ENCODE measurements at regions not wholly inside any gene's neighbourhood (a gene's known extent, or its start where the extent isn't known, plus 50 kb on each side); places are given as distances from the start of the nearest gene placed in this dataset.

GRCh38 chr7:131737746-131738465 is 181.5 kb upstream of the PODXL start:
- no peak for DNase-seq (ENCODE audit: low read depth, low spot score)

- no peak for DNase-seq (ENCODE audit: low read depth, low spot score)
These were observed 178.7 kb upstream of the PODXL start for GRCh38 chr7:131735101-131735500.

GRCh38 chr7:131733604-131734003 is 177.2 kb upstream of the PODXL start:
- no peak for DNase-seq (ENCODE audit: low read depth, low spot score)

- no peak for DNase-seq (ENCODE audit: low read depth, low spot score)
These were observed 170.8 kb upstream of the PODXL start for GRCh38 chr7:131727189-131727588.

- DNase-seq (ENCODE audit: low read depth, low spot score), result no peak
These were observed 170.3 kb upstream of the PODXL start for GRCh38 chr7:131726686-131727085.

GRCh38 chr7:131726031-131726430 is 169.6 kb upstream of the PODXL start:
- no peak for DNase-seq (ENCODE audit: low read depth, low spot score)

GRCh38 chr7:131724776-131725345 is 168.4 kb upstream of the PODXL start:
- no peak for DNase-seq (ENCODE audit: low read depth, low spot score)

GRCh38 chr7:131723926-131724325 is 167.5 kb upstream of the PODXL start:
- DNase-seq (ENCODE audit: low read depth, low spot score), result no peak

GRCh38 chr7:131722371-131722770 is 165.9 kb upstream of the PODXL start:
- no peak for DNase-seq (ENCODE audit: low read depth, low spot score)

- no peak for DNase-seq (ENCODE audit: low read depth, low spot score)
These were observed 165.2 kb upstream of the PODXL start for GRCh38 chr7:131721660-131722059.

GRCh38 chr7:131720703-131721102 is 164.3 kb upstream of the PODXL start:
- no peak for DNase-seq (ENCODE audit: low read depth, low spot score)

GRCh38 chr7:131717181-131717580 is 160.8 kb upstream of the PODXL start:
- DNase-seq (ENCODE audit: low read depth, low spot score), result no peak

GRCh38 chr7:131699323-131699722 is 142.9 kb upstream of the PODXL start:
- DNase-seq (ENCODE audit: low read depth, low spot score), result no peak

GRCh38 chr7:131692131-131692960 is 135.9 kb upstream of the PODXL start:
- DNase-seq (ENCODE audit: low read depth, low spot score), result peak; percentile 35

- DNase-seq (ENCODE audit: low read depth, low spot score), result no peak
These were observed 135.2 kb upstream of the PODXL start for GRCh38 chr7:131691454-131692130.

- no peak for DNase-seq (ENCODE audit: low read depth, low spot score)
These were observed 134.0 kb upstream of the PODXL start for GRCh38 chr7:131690441-131690840.

- DNase-seq (ENCODE audit: low read depth, low spot score), result no peak
These were observed 133.3 kb upstream of the PODXL start for GRCh38 chr7:131689662-131690234.

- DNase-seq (ENCODE audit: low read depth, low spot score), result peak; percentile 57
These were observed 132.6 kb upstream of the PODXL start for GRCh38 chr7:131688738-131689661.

GRCh38 chr7:131687296-131687695 is 130.9 kb upstream of the PODXL start:
- no peak for DNase-seq (ENCODE audit: low read depth, low spot score)

- DNase-seq (ENCODE audit: low read depth, low spot score), result no peak
These were observed 130.4 kb upstream of the PODXL start for GRCh38 chr7:131686833-131687232.
